GM08714 (cell line): ENCODE measurements at regions not wholly inside any gene's neighbourhood (a gene's known extent, or its start where the extent isn't known, plus 50 kb on each side); places are given as distances from the start of the nearest gene placed in this dataset.

Experiments used
- H3K4me3 ChIP-seq: fragments of 200-500 bp; sonication (Bioruptor generic); 2 replicates; pipeline ENCODE4 v1.5.1; 2014; ENCODE audit warnings: mild to moderate bottlenecking, low read length, inconsistent platforms
- ZNF274 ChIP-seq: IDR thresholded peaks from 2 replicates; pipeline ENCODE4 v1.6.1; 2012; ENCODE audit warnings: mild to moderate bottlenecking, low read depth, low read length

DNA sequence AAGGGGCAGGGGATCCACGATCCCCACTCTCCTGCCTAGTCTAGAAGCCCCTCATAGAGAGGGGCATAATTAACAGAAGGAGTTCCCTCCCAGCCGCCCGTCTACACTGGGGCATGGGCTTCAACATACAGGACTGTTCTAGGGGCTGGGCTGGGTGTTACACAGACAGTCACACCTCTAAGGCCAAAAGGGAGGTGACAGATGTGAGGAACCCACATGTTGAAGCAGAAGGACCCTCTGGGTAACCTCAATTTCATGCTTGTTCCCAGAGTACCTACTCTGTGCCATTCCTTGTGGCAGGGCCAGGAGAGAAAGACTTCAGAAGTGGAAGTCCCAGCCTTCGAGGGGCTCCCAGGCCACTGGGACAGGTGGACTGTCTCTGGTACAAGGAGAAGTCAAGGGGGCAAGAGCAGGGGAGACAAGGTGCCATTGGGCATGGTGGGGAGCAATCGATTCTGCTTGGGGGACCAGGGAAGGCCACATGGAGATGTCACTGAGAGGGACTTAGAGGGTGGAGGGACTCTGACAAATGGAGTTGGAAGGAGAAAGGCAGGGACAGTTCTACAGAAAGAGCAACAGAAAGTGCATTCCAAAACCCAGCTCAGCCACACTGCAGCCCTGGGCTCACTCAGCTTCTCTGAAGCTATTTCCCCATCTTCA lies 71.3 kb downstream of the CPN2 start:
- H3K4me3 ChIP-seq = no peak overlapping the region
- no peak for TF ChIP-seq ZNF274

DNA sequence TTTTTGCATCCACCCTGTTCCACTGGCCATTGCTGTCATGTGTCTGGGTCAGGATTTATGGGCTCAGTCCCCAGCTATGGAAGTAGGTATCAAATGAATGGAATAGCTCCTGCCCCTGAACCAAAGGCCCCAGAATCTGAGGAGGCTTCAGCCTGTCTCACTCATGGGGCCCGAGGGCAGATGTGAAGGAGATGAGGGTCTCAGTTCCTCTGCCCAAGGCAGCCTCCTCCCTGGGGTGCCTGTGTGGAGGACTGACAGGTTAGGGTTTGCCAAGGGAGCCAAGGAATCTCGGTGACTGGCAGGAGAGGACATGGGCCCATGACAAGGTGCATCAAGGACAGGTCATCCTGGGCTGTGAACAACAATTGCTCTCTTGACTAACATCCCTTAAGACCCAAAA lies 70.4 kb downstream of the CPN2 start:
- no peak overlapping the region for H3K4me3 ChIP-seq
- TF ChIP-seq ZNF274 = no peak

DNA sequence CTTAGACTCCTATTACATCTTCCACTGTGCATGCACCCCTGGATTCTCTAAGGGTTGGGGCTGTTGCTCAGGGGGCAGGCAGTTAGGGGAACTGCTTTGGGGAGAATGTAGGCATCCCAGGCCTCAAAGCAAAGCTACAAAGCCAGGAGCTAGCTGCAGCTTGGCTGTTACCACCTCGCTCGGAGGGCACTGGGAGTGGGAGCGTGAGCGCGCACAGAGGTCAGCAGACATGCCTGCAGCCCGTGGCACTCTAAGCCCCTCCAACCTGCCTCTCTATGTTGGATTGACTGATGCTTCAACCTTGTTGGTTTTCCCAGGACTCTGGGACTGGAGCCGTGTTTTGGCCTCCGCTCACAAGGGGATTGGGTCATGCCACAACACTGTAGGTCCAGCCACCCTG lies 69.8 kb downstream of the CPN2 start:
- H3K4me3 ChIP-seq = no peak overlapping the region
- TF ChIP-seq ZNF274 = no peak

DNA sequence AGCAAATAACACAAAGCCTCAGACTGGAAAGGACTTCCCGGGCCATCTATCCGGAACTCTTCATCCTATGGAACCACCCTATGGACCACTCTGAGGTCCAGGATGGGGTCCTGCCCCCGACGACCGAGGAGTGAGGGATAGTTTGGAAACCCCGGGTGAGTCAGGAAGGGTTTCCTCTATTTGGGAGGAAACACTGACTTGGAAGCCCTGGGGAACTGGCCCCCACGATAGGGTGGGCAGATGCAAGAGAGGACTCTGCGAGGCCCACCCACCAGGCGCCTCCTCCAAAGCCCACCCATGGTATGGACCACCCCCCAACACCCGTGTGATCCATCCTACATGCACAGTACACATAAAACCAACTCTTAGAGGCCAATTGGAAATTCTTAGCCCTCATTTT lies 69.4 kb downstream of the CPN2 start:
- TF ChIP-seq ZNF274 = no peak
- no peak overlapping the region for H3K4me3 ChIP-seq

DNA sequence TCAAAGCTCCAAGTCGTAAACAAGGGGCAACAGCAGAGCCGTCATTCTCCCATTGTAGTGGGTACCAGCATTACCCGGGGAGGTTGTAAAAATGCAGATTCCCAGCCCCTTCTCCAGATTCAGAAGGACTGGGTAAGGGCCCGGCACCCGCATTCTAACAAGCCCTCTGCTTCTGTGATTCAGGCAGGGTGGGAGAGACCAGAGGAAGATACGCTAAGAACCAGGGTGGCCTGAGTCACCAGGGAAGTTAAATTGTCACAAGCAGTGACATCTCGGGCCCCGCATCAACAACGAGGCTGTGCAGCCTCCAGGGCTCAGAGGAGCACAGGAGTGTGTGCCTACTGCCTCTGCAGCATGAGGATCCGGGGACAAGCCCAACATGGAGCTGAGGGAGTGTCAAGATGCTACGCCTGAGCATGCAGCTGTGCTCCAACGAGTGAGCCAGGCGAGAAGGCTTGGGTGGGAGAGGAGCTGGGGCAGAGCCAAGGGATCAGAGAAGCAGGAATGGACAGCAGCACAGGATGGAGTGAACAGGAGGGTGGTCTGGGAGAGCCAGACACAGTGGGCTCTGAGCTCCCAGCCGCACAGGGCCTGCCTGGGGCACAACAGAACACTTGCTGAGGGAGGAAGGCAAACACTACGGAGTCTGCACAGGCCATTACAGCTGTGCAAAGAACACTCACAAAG lies 68.5 kb downstream of the CPN2 start:
- no peak for TF ChIP-seq ZNF274
- H3K4me3 ChIP-seq = no peak overlapping the region

DNA sequence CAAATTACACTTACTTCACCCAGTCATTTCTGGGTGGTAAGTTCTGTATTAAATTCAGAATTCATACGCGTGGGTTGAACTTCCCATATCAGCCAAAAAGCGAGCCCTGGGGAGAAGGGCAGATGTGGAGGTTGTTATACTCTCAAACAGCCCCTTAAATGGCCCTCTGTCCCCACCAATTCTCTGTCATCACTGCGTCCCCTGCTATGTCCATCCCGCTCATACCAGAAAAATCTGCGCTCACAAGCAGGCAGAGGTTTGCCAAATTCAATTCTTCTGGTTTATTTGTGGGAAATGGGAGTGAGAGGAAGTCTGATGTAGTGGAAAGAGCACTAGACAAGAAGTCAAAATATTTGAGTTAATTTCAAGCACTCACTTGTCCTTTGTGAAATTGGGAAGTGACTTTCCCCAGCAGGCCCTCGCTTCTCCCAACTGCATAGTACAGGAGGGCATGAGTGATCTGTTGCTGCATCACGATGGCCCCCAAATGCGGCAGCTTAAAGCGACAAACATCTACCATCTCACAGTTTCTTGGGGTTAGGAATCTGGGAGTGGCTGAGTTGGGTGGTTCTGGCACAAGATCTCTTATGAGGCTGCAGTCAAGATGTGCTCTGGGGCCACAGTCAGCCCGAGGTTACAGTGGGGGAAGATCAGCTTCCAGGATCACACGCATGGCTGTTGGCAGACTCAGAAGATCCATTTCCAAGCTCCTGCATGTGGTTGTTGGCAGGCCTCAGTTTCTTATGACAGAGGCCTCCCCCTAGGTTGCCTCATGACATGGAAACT lies 67.7 kb downstream of the CPN2 start:
- TF ChIP-seq ZNF274 = no peak
- no peak overlapping the region for H3K4me3 ChIP-seq

DNA sequence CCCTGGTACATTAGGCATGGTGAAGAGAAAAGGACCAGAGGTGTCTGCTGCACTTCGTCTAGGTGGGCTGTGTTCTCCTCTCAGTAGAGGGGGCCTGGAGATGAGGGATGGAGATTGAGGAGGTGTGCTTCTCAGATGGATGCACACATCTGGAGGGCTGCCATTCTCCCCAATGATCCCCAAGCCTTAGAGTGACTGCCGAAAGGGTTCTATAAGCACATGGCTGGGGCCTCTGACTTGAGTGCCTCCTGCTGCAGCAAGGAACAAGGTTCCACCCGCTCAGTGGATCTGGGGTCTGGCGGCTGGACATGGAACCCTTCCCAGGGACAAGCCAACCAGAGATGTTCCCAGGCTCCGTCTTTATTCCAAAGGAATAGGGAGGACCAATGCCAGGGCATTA lies 66.8 kb downstream of the CPN2 start:
- no peak for TF ChIP-seq ZNF274
- H3K4me3 ChIP-seq = no peak overlapping the region

DNA sequence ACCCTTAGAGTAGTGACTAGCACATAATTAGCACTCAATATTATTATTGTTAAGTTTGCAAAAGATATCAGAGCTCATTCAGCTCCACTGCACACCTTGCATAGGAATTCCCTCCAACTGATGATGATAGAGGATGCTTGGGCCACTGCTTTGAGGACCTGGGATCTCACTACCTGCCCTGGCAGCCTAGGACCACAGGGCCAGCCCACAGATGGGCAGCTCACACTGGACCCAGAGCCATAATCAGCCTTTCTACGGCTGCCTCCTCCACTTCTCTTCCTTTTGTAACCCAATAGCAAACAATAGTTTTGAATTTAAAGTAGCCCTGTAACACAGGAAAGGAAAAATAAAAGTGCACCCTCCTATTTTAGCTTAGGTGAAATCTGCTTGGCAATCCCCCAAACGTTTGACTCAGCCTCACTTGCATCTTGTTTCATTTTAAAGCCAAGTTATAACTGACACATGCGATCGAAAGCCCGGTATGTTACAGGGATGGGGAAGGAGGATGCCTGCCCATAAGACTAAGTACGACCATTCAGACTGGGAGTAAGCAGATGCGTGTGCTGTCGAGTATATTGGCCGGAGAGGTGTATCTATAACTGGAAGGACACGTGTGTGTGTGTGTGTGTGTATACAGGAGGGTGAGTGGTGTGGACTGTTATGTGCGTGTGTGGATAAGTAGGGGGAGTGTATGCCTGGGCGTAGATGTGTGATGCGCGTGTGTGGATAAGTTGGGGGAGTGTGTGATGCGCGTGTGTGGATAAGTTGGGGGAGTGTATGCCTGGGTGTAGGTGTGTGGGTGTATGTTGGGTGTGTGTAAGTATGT lies 65.9 kb downstream of the CPN2 start:
- no peak for TF ChIP-seq ZNF274
- no peak overlapping the region for H3K4me3 ChIP-seq

DNA sequence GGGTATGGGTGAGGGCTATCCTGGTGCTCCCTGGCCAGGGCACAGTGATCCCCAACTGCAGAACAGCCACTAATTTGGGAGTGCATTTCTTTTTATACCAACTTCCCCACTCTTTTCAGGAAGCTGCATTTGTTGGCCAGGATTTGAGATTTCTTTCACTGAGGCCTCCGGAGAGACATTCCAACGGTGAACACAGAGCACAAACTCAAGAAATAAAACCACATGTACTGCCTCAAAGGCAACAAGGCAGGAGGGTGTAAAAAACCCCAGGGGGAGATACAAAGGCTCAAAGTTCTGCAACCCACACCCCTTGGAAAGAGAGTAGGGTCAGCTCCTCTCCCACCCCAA lies 65.3 kb downstream of the CPN2 start:
- H3K4me3 ChIP-seq = no peak overlapping the region
- TF ChIP-seq ZNF274 = no peak

DNA sequence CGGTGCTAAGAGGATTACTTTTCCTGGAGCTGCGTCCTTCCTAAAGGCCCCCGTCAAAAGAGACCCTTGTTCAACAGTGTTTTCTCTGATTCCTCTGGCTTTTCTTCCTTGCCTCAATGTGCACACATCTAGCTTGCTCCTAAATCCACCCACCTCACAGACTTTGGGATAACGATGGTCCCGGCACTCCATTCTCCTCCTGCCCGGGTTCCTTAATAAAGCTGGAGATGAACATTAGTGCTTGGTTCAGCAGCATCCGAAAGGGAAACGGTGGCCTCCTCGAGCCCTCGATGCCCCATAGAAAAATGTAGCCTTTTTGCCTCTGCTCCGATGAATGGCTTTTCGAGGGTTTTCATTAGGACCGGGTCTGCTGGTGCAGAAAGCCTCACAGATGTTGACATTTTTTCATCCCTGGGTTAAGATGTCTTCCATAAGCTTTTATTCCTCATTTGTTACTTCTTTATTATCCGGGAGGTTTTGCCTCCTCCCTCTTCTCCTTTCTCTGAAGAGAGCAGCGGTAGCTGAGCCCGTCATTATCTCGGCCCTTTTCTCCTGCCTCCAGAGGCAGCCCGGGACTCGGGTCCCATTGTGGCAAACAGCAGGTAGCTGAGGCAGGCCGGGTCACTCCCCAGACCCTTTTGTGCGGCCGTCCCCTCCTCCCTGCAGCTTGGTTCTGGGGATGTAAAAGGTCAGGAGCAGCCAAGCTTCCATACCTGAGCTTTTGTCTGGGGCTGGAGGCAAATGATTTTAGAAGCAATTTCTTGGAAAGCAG lies 64.6 kb downstream of the CPN2 start:
- no peak for TF ChIP-seq ZNF274
- H3K4me3 ChIP-seq = no peak overlapping the region

DNA sequence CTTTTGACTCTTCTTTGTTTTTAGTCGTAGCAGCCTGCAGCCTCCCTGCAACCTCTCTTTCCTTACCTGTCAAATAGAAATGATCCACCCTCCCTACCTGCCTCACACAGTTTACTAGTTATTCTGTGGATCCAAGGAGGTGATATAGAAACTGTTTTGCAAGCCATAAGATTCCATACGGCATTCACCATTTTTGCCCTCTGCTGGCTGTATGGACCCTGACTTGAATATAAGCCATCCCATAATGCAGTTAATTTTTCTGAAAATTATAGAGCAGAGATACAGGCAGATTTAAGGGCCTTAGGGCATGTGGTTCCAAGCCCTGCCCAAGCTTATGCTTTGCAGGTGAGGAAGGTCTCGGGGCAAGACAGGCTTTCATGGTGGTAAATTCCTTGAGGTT lies 63.8 kb downstream of the CPN2 start:
- no peak overlapping the region for H3K4me3 ChIP-seq
- TF ChIP-seq ZNF274 = no peak

DNA sequence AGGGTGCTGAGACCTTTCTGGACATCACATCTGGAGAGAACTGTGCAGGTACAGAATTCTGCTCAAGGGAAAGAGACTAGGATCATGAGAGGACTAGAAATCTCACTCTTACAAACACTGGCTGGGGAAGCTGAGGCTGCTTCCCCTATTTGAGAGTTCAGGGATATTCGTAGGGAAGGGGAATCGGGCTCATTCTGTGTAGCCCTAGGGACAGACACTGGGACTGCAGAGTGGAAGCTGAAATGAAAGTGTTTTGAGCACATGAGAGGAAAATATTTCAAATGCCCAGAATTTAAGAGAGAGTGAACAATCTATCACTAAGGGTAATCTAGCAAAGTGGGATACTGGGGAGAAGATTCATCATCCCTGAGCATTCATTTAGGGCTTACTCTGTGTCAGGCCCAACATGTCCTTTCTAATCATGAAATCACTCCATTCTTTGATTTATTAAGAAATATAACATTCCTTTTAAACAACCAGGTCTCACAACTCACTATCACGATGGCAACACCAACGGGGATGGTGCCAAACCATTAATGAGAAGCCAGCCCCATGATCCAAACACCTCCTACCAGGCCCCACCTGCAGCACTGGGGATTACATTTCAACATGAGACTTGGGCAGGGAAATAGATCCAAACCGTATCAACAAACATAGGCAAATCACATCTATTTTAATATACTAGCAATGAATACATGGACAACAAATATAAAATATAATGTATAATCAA lies 63.0 kb downstream of the CPN2 start:
- no peak for TF ChIP-seq ZNF274
- H3K4me3 ChIP-seq = no peak overlapping the region
